Testis (tissue), 2 donors: ENCODE measurements at regions not wholly inside any gene's neighbourhood (a gene's known extent, or its start where the extent isn't known, plus 50 kb on each side); places are given as distances from the start of the nearest gene placed in this dataset.

ENCODE experiments used
- DNase-seq: peaks from one replicate; pipeline ENCODE4 v3.0.0-alpha.2; 2019
- H3K27ac ChIP-seq, 2 donors: fragments of 200-600 bp; sonication (generic); one replicate each; pipeline ENCODE4 v1.5.1; 2019
- H3K27me3 ChIP-seq: fragments of 200-600 bp; sonication (generic); one replicate; pipeline ENCODE4 v1.5.1; 2019
- H3K36me3 ChIP-seq: fragments of 200-600 bp; sonication (generic); one replicate; pipeline ENCODE4 v1.5.1; 2017; ENCODE audit warnings: low read depth; ENCODE audit errors: missing control alignments
- H3K4me1 ChIP-seq: fragments of 200-600 bp; sonication (generic); one replicate; pipeline ENCODE4 v1.5.1; 2019
- H3K4me3 ChIP-seq, 2 donors: fragments of 200-600 bp; sonication (generic); one replicate each; pipeline ENCODE4 v1.5.1; 2017 to 2019
- H3K9me3 ChIP-seq: fragments of 200-600 bp; sonication (generic); one replicate; pipeline ENCODE4 v1.5.1; 2017
- POLR2A ChIP-seq: fragments of 450-650 bp; IDR thresholded peaks from one replicate; pipeline ENCODE4 v1.6.1; 2017; ENCODE audit warnings: antibody characterized with exemption, mild to moderate bottlenecking, moderate library complexity
- WGBS, 2 donors: methylation state at CpG; one replicate each; pipeline ENCODE4 v1.1.5; 2018; 5-methylcytosine and 5-hydroxymethylcytosine counted together
- intact Hi-C: fragments of 100-400 bp; cut with DNase I; formaldehyde crosslinking; loops from one replicate; pipeline ENCODE4 v1.15.1; 2023; ENCODE audit warnings: low total_unique reads
- TF ChIP-seq, protein P1 (sequence below), 3 experiments: fragments of 450-650 bp in 2 of 3; fragments of 200-600 bp in 1 of 3; sonication (generic) in 1 of 3; IDR thresholded peaks; one replicate each; pipeline ENCODE4 v1.5.1; 2016 to 2019; ENCODE audit warnings: antibody characterized with exemption in 3 of 3, mild to moderate bottlenecking in 2 of 3, moderate library complexity in 1 of 3

DNA sequence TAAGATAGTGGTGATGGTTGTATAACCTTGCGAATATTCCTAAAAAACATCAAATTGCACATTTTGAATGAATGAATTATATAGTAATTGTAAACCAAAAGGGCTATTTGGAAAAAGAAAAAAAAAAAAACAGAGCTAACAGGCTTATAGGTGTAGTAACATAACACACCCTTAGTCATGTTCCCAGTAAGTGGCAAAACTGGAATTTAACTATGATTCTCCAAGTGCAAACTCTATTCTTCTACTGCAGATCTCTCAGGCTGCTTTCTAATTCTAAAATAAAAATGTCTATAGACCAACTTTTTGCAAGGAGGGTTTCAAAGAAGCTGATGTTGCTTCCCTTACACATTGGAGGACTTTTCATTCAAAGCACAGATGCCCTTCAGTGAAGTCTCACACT is 293.2 kb upstream of the MON1B start:
- Histone ChIP-seq H3K27me3 (no peaks in the 10 kb centered on the region), H3K36me3 (no peaks in the 10 kb centered on the region), H3K4me3 (no peak overlapping the region), H3K9me3 (no peaks in the 10 kb centered on the region), H3K27ac (no peak overlapping the region), H3K4me1 (no peaks in the 10 kb centered on the region)
- intact Hi-C loops: no loop called here
- no peak for DNase-seq
- 89 to 94% methylated on average over 1 of the region's 1 CpG for WGBS, 2 donors
- TF ChIP-seq, protein P1, sequence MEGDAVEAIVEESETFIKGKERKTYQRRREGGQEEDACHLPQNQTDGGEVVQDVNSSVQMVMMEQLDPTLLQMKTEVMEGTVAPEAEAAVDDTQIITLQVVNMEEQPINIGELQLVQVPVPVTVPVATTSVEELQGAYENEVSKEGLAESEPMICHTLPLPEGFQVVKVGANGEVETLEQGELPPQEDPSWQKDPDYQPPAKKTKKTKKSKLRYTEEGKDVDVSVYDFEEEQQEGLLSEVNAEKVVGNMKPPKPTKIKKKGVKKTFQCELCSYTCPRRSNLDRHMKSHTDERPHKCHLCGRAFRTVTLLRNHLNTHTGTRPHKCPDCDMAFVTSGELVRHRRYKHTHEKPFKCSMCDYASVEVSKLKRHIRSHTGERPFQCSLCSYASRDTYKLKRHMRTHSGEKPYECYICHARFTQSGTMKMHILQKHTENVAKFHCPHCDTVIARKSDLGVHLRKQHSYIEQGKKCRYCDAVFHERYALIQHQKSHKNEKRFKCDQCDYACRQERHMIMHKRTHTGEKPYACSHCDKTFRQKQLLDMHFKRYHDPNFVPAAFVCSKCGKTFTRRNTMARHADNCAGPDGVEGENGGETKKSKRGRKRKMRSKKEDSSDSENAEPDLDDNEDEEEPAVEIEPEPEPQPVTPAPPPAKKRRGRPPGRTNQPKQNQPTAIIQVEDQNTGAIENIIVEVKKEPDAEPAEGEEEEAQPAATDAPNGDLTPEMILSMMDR (IDR thresholded peaks at IDR 0.05): no peak
- no peak for TF ChIP-seq POLR2A

DNA sequence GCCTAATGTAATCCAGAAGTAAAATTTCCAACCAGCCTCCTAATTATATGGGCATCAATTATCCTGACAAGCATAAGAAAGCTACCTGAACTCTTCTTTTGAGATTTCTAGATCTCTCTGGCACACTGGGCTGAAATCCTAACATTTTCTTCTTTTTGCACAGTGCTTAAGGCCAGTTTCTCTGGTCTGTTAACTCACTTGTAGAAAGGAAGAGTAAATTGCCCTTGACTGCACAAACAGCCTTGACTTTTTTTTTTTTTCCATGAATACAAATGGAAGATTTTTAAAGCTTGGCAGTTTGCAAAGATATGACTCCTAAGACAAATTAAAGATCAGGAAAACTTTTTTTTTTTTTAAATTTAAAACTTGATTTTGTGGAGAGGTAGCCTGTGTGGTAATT is 291.2 kb upstream of the MON1B start:
- no peaks in the 10 kb centered on the region for H3K27me3 ChIP-seq
- intact Hi-C loops: no loop called here
- H3K4me3 ChIP-seq: no peak overlapping the region
- DNase-seq: no peak
- no peak for TF ChIP-seq POLR2A
- TF ChIP-seq, protein P1 (IDR thresholded peaks at IDR 0.05): no peak
- H3K36me3 ChIP-seq: no peaks in the 10 kb centered on the region
- no peak overlapping the region for H3K27ac ChIP-seq
- H3K4me1 ChIP-seq: no peaks in the 10 kb centered on the region
- no peaks in the 10 kb centered on the region for H3K9me3 ChIP-seq

DNA sequence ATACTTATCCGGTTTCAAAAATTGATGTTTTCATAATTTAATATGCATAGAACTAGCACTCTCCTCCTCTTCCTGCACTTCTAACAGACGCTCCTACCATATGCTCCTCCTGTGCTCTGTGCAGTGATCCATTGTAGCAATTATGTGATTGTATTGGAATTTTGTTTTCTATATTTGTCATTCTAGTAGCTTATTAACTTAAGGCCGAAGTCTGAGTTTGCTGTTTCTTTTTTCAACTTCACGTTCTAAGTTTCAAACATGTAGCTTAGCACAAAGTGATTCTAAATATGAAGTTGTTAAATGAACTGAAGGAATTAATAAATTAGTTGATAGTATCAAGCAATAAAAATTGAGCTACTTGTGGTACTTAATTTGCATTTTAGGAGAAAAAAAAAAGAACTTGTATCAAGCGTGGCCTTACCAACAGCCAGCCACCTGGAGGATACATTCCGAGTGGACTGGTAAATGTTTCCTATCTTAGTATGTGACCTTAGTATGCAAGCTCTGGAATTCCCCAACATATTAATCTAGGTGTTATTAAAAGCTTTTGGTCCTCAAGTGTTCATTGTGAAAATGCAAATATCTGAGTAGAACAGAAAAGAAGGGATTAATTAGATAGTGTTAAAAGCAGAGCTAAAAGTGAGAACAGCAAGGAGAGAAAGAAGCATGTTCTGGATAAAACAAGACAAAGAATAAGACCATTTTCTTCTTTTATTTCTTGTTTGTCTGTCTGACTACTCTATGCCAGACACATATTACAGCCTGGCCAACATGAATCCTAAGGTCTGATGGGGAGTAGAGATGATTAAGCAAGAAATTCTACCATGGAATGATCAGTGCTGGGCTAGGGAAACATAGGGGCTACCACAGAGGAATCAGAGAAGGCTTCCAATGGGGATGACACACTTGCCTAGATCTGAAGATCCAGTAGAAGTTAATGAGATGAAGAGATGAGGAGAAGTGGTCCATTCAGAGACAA is 290.4 kb upstream of the MON1B start:
- H3K27ac ChIP-seq: no peak overlapping the region
- H3K27me3 ChIP-seq: no peaks in the 10 kb centered on the region
- intact Hi-C loops: no loop called here
- TF ChIP-seq POLR2A: no peak
- TF ChIP-seq, protein P1 (IDR thresholded peaks at IDR 0.05): no peak
- H3K4me1 ChIP-seq: no peaks in the 10 kb centered on the region
- no peaks in the 10 kb centered on the region for H3K9me3 ChIP-seq
- no peak for DNase-seq
- H3K36me3 ChIP-seq: no peaks in the 10 kb centered on the region
- H3K4me3 ChIP-seq: no peak overlapping the region
- 65 to 69% methylated on average over 6 of the region's 6 CpGs for WGBS, 2 donors

DNA sequence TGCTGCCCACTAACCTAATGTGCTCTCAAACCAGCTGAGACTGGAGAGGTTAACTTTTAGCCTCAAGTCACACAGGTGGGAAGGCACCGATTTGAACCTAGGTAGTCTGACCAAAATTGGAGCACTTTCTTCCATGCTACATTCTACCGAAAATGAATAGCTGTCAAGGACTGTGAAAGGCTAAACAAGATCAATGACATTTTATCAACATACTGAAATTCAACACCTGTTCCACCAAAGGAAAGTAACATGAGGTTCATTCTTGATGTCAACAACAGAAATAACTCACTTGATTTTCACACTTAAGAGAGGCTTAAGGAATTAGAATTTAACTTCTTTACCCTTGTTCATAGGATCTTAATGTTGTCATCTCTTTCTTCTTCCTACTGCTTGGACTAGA is 284.4 kb upstream of the MON1B start:
- H3K4me3 ChIP-seq: no peak overlapping the region
- TF ChIP-seq POLR2A: no peak
- TF ChIP-seq, protein P1 (IDR thresholded peaks at IDR 0.05): no peak
- H3K9me3 ChIP-seq: no peaks in the 10 kb centered on the region
- WGBS, 2 donors: 86 to 94% methylated on average over 2 of the region's 2 CpGs
- H3K4me1 ChIP-seq: peaks cover 2% of the 10 kb centered on the region
- H3K36me3 ChIP-seq: no peaks in the 10 kb centered on the region
- no peak overlapping the region for H3K27ac ChIP-seq
- H3K27me3 ChIP-seq: no peaks in the 10 kb centered on the region
- no peak for DNase-seq
- intact Hi-C loops: no loop called here

DNA sequence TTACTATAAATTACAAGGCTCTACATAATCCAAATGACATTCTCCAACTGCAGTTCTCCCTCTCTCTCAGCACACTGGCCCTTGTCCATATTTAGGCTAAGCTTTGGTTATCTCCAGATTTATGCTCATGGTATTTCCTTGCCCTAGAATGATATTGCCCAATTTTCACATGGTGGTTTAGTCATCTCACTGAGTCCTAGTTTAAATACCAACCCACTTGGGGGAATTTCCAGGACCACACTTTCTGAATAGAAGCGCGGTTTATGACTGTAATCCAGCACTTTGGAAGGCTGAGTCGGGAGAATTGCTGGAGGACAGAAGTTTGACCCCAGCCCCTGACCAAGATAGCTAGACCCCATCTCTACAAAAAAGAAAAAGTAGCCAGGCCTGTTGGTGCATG is 280.1 kb upstream of the MON1B start:
- intact Hi-C loops: no loop called here
- DNase-seq: no peak
- TF ChIP-seq, protein P1 (IDR thresholded peaks at IDR 0.05): no peak
- no peak for TF ChIP-seq POLR2A
- no peaks in the 10 kb centered on the region for H3K36me3 ChIP-seq
- peaks cover 2% of the 10 kb centered on the region for H3K4me1 ChIP-seq
- no peak overlapping the region for H3K27ac ChIP-seq
- 92% methylated on average over 3 of the region's 3 CpGs for WGBS, 2 donors
- no peaks in the 10 kb centered on the region for H3K9me3 ChIP-seq
- H3K4me3 ChIP-seq: no peak overlapping the region
- no peaks in the 10 kb centered on the region for H3K27me3 ChIP-seq
